ENCODE measurements at regions not wholly inside any gene's neighbourhood (a gene's known extent, or its start where the extent isn't known, plus 50 kb on each side); places are given as distances from the start of the nearest gene placed in this dataset.

DNA sequence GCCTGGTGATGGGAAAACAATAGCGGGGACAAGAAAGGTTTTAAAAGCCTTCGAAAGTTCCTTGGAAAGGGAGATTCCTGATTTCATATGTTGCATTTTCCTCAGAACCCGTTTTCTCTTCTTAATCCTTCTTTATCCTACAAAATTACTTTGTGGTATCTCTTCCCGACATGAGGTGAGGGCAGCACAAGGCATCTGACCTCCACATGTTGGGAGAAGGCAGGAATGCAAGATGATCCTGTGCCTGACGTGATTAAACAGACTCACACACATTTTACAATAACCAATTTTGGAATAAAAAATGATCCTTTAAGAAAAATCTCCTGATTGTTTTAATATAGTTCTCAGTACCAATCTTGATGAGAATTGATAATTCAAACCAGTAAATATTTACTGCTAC is 153.3 kb upstream of the MKLN1 start:
- WGBS: 96% methylated on average over 5 of the region's 5 CpGs
- no peaks in the 10 kb centered on the region for H3K9me3 ChIP-seq (ENCODE audit: control insufficient read depth in 2 of 2, insufficient read depth in 1 of 2, low read length in 1 of 2)

DNA sequence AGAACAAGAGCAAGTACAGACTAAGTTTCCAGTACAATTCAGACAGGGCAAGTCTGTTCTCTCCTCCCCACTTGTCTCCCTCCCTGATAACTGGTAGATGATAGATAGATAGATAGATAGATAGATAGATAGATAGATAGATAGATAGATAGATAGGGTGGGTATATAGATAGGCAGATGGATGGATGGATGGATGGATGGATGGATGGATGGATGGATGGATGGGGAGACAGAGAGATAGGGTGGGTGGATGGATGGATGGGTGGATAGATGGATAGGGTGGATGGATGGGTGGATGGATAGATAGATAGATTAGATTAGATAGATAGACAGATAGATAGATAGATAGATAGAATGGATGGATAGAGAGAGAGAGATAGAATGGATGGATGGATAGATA is 152.8 kb upstream of the MKLN1 start:
- no peaks in the 10 kb centered on the region for H3K4me1 ChIP-seq (ENCODE audit: control insufficient read depth in 2 of 2, insufficient read depth in 2 of 2, low read length in 2 of 2)
- H3K27me3 ChIP-seq (ENCODE audit: control insufficient read depth in 2 of 2, insufficient read depth in 1 of 2, low read length in 1 of 2): no peaks in the 10 kb centered on the region
- H3K4me3 ChIP-seq (ENCODE audit: low read length in 2 of 2): no peak overlapping the region
- H3K36me3 ChIP-seq (ENCODE audit: control insufficient read depth in 2 of 2, insufficient read depth in 2 of 2, low read length in 1 of 2): no peaks in the 10 kb centered on the region
- H3K9me3 ChIP-seq (ENCODE audit: control insufficient read depth in 2 of 2, insufficient read depth in 1 of 2, low read length in 1 of 2): no peaks in the 10 kb centered on the region
- no peak overlapping the region for H3K27ac ChIP-seq (ENCODE audit: low read depth in 1 of 2, low read length in 1 of 2)
- no peak for DNase-seq (ENCODE audit: low read depth in 6 of 9, low spot score in 9 of 9)

More for the DNA sequence above, 153.3 kb upstream of the MKLN1 start:
- DNase-seq (ENCODE audit: low read depth in 6 of 9, low spot score in 9 of 9): no peak
- H3K27me3 ChIP-seq (ENCODE audit: control insufficient read depth in 2 of 2, insufficient read depth in 1 of 2, low read length in 1 of 2): no peaks in the 10 kb centered on the region
- no peak overlapping the region for H3K27ac ChIP-seq (ENCODE audit: low read depth in 1 of 2, low read length in 1 of 2)
- no peak overlapping the region for H3K4me3 ChIP-seq (ENCODE audit: low read length in 2 of 2)
- H3K4me1 ChIP-seq (ENCODE audit: control insufficient read depth in 2 of 2, insufficient read depth in 2 of 2, low read length in 2 of 2): no peaks in the 10 kb centered on the region
- H3K36me3 ChIP-seq (ENCODE audit: control insufficient read depth in 2 of 2, insufficient read depth in 2 of 2, low read length in 1 of 2): no peaks in the 10 kb centered on the region

DNA sequence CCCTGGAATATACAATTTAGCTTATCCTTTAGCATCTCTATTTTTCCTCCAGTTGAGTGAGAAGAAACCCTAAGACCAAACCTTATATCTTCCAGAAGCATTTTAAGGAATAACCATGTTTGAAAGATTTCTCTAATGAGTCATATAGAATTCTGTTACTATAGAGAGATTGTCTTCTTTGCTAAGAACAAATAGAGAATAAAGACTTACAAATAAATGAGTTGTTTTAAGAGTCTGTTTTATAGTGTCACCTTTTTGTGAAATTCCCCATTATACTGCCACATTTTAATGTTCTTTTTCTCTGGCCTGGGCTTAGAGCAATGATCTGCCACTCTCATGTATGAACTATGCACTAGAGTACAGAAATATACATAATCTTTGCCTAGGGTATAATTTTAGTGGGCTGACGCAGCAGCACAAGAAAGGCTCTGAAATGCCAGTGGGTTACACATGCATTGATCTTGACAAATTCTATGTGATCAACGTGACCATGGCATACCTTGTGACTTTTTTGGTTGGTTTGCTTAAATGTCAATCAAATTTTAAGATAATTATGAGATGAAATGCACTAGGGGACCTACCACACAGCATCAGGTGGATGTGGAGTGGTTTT is 145.1 kb upstream of the MKLN1 start:
- no peaks in the 10 kb centered on the region for H3K36me3 ChIP-seq (ENCODE audit: control insufficient read depth in 2 of 2, insufficient read depth in 2 of 2, low read length in 1 of 2)
- H3K27me3 ChIP-seq (ENCODE audit: control insufficient read depth in 2 of 2, insufficient read depth in 1 of 2, low read length in 1 of 2): no peaks in the 10 kb centered on the region
- peaks cover 0 to 3% of the 10 kb centered on the region in 2 donors for H3K4me1 ChIP-seq (ENCODE audit: control insufficient read depth in 2 of 2, insufficient read depth in 2 of 2, low read length in 2 of 2)
- no peak for DNase-seq (ENCODE audit: low read depth in 6 of 9, low spot score in 9 of 9)
- no peaks in the 10 kb centered on the region for H3K9me3 ChIP-seq (ENCODE audit: control insufficient read depth in 2 of 2, insufficient read depth in 1 of 2, low read length in 1 of 2)
- no peak overlapping the region for H3K4me3 ChIP-seq (ENCODE audit: low read length in 2 of 2)
- H3K27ac ChIP-seq (ENCODE audit: low read depth in 1 of 2, low read length in 1 of 2): no peak overlapping the region
- WGBS: 96% methylated on average over 2 of the region's 2 CpGs

DNA sequence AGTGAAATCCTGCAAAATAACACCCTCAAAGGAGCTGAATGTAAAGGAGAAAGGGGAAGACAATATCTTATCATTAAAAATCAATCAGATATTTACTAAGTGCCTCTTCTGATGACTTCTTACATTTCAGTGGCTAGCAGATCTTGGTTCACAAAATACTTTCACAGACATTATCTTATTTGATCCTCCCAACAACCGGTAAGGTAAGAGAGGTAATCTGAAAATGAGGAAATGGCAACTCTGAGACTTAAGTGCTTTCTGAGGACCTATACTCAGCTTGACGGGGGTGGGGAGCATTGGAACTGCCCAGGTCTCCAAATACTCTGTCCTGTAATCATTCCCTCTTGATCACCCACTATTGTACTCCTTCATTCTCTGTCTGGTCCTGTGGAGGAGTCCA is 144.6 kb upstream of the MKLN1 start:
- H3K27me3 ChIP-seq (ENCODE audit: control insufficient read depth in 2 of 2, insufficient read depth in 1 of 2, low read length in 1 of 2): no peaks in the 10 kb centered on the region
- no peaks in the 10 kb centered on the region for H3K9me3 ChIP-seq (ENCODE audit: control insufficient read depth in 2 of 2, insufficient read depth in 1 of 2, low read length in 1 of 2)
- H3K27ac ChIP-seq (ENCODE audit: low read depth in 1 of 2, low read length in 1 of 2): no peak overlapping the region
- H3K4me1 ChIP-seq (ENCODE audit: control insufficient read depth in 2 of 2, insufficient read depth in 2 of 2, low read length in 2 of 2): peaks cover 0 to 3% of the 10 kb centered on the region in 2 donors
- no peak overlapping the region for H3K4me3 ChIP-seq (ENCODE audit: low read length in 2 of 2)
- 71% methylated on average over 2 of the region's 2 CpGs for WGBS
- no peak for DNase-seq (ENCODE audit: low read depth in 6 of 9, low spot score in 9 of 9)
- no peaks in the 10 kb centered on the region for H3K36me3 ChIP-seq (ENCODE audit: control insufficient read depth in 2 of 2, insufficient read depth in 2 of 2, low read length in 1 of 2)

DNA sequence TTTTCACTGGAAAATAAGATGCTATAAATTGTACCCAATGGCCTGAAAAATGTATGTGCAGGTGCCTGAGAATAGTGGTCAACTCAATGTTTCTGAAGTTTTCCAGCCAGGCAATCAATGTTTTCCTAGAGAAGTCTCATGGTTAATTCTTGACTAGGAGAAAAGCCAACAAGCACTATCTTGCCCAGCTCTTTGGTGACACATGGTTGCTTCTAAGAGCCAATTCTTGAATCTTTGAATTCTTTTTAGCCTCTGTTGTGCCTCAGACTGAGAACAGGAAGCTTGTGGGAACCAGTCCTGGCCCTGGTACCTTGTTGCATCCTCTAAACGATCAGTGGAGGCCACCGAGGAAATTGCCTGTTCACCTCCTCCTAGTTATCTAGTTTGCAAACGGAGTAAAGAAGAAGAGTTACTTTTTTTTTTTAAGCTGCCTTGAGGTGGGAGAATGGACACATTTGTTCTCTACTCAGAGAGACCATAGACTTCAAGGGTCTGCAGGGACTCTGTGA is 144.0 kb upstream of the MKLN1 start:
- peak in 2 of 9 donors; percentile 4 to 30 for DNase-seq (ENCODE audit: low read depth in 6 of 9, low spot score in 9 of 9)
- Histone ChIP-seq H3K27ac (ENCODE audit: low read depth in 1 of 2, low read length in 1 of 2) (no peak overlapping the region), H3K9me3 (ENCODE audit: control insufficient read depth in 2 of 2, insufficient read depth in 1 of 2, low read length in 1 of 2) (no peaks in the 10 kb centered on the region), H3K4me1 (ENCODE audit: control insufficient read depth in 2 of 2, insufficient read depth in 2 of 2, low read length in 2 of 2) (peaks cover 0 to 6% of the 10 kb centered on the region in 2 donors), H3K4me3 (ENCODE audit: low read length in 2 of 2) (no peak overlapping the region), H3K27me3 (ENCODE audit: control insufficient read depth in 2 of 2, insufficient read depth in 1 of 2, low read length in 1 of 2) (no peaks in the 10 kb centered on the region), H3K36me3 (ENCODE audit: control insufficient read depth in 2 of 2, insufficient read depth in 2 of 2, low read length in 1 of 2) (no peaks in the 10 kb centered on the region)
- WGBS: 10% methylated on average over 3 of the region's 3 CpGs

DNA sequence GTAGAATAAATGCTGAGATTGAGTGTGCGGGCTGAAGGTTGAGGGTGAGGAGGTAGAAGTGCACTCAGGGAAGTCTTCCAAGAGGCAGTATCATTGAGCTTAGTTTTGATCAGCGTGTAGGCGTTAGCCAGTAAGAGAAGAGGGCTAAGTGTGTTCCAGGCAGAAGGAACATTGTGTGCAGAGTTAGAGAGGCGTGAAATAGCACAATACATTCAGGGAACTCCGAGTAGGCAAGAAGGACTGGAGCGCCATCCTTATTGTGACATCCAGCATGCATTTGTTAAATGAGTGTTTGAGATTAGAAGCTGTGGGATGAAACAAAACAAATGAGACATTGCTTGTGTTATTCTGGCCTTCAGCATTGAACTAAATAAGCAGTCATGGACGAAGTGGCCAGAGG is 140.9 kb upstream of the MKLN1 start:
- Histone ChIP-seq H3K27me3 (ENCODE audit: control insufficient read depth in 2 of 2, insufficient read depth in 1 of 2, low read length in 1 of 2) (peaks cover 0 to 2% of the 10 kb centered on the region in 2 donors), H3K4me3 (ENCODE audit: low read length in 2 of 2) (no peak overlapping the region), H3K36me3 (ENCODE audit: control insufficient read depth in 2 of 2, insufficient read depth in 2 of 2, low read length in 1 of 2) (no peaks in the 10 kb centered on the region), H3K4me1 (ENCODE audit: control insufficient read depth in 2 of 2, insufficient read depth in 2 of 2, low read length in 2 of 2) (peaks cover 0 to 6% of the 10 kb centered on the region in 2 donors), H3K9me3 (ENCODE audit: control insufficient read depth in 2 of 2, insufficient read depth in 1 of 2, low read length in 1 of 2) (no peaks in the 10 kb centered on the region), H3K27ac (ENCODE audit: low read depth in 1 of 2, low read length in 1 of 2) (no peak overlapping the region)
- DNase-seq (ENCODE audit: low read depth in 6 of 9, low spot score in 9 of 9): no peak
- 97% methylated on average over 7 of the region's 7 CpGs for WGBS

DNA sequence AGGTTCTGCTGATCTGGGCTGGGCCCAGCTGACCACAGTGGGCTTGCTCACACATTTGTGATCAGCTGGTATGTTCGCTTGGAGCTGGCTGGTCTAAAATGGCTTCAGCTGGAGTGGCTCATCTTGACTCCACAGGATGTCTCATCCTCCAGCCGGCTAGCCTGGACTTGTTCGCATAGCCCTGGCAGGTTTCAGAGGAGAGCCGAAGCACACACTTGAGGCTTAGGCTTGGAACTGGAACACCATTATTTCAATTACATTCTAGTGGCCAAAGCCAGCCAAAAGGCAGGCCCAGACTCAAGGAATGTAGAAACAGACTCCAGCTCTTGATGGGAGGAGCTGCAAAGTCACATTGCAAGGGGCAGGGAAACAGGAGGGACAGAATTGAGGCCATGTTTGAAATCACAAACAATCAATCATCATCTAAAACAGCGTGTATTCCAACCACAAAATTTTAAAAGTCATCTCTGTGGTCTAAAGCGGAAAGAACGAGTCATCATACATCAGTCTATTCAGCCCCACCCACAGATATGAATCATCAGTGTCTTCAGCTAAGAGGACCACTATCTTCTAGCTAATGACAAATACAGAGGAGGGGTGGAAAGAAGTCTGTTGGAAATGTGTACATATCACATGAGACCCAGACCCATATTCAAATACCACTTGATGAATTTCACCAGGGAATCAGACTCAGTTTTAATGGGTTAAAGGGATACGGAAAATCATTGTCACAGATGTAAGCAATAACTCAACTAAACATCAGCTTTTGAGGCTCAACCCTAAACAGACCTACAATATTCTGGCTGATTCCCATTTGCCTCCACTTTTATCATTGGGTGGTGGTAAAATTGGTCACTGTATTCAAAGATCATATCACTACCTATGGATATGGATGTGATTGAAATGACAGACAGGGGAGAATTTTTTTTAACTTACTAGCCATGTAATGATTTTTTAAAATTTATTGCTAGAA is 139.0 kb upstream of the MKLN1 start:
- peak in 3 of 9 donors; percentile 9 to 39 (median 16) for DNase-seq (ENCODE audit: low read depth in 6 of 9, low spot score in 9 of 9)
- Histone ChIP-seq H3K27me3 (ENCODE audit: control insufficient read depth in 2 of 2, insufficient read depth in 1 of 2, low read length in 1 of 2) (peaks cover 0 to 2% of the 10 kb centered on the region in 2 donors), H3K27ac (ENCODE audit: low read depth in 1 of 2, low read length in 1 of 2) (no peak overlapping the region), H3K36me3 (ENCODE audit: control insufficient read depth in 2 of 2, insufficient read depth in 2 of 2, low read length in 1 of 2) (no peaks in the 10 kb centered on the region), H3K4me3 (ENCODE audit: low read length in 2 of 2) (no peak overlapping the region), H3K9me3 (ENCODE audit: control insufficient read depth in 2 of 2, insufficient read depth in 1 of 2, low read length in 1 of 2) (no peaks in the 10 kb centered on the region), H3K4me1 (ENCODE audit: control insufficient read depth in 2 of 2, insufficient read depth in 2 of 2, low read length in 2 of 2) (peaks cover 0 to 4% of the 10 kb centered on the region in 2 donors)
- WGBS: 65% methylated on average over 8 of the region's 8 CpGs

DNA sequence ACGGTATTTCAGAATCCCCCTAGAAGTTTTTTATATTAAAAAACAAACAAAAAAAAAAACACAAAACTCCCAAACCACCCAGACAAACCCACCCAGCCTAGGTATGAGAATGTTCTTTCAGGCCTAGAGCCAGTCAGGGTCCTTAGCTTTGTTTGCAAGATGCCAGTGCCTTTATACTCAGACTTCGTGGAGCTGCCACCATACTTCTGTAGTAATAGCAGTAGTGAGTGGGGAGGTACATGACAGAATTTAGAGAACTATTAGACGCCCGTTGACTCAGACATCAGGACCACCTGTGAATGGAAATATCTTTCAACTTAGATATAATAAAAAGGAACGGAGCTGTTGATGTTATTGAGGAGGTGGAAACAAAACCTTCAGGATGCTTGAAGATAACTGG is 138.2 kb upstream of the MKLN1 start:
- no peak overlapping the region for H3K4me3 ChIP-seq (ENCODE audit: low read length in 2 of 2)
- H3K9me3 ChIP-seq (ENCODE audit: control insufficient read depth in 2 of 2, insufficient read depth in 1 of 2, low read length in 1 of 2): no peaks in the 10 kb centered on the region
- H3K4me1 ChIP-seq (ENCODE audit: control insufficient read depth in 2 of 2, insufficient read depth in 2 of 2, low read length in 2 of 2): peaks cover 0 to 3% of the 10 kb centered on the region in 2 donors
- WGBS: 92% methylated on average over 5 of the region's 5 CpGs
- no peaks in the 10 kb centered on the region for H3K36me3 ChIP-seq (ENCODE audit: control insufficient read depth in 2 of 2, insufficient read depth in 2 of 2, low read length in 1 of 2)
- no peak overlapping the region for H3K27ac ChIP-seq (ENCODE audit: low read depth in 1 of 2, low read length in 1 of 2)
- DNase-seq (ENCODE audit: low read depth in 6 of 9, low spot score in 9 of 9): no peak
- peaks cover 0 to 2% of the 10 kb centered on the region in 2 donors for H3K27me3 ChIP-seq (ENCODE audit: control insufficient read depth in 2 of 2, insufficient read depth in 1 of 2, low read length in 1 of 2)

DNA sequence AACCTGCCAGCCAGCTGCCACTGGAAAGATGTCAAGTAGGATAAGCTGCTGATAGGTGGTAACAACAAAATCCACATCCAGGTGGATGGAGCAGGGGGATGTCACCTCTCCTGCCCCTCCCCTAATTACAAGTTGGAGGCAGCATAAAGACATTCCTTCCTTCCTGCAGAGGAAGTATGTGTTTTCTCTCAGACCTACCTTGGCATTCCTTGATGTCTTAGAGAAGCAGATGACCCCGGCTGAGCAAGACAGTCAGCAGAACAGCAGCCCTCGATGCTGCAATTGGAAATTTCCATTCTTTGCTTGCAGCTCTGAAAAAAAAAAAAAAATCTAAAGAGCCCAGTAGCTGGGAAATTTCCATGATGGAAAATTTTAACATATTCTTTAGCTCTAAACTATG is 137.5 kb upstream of the MKLN1 start:
- Histone ChIP-seq H3K27me3 (ENCODE audit: control insufficient read depth in 2 of 2, insufficient read depth in 1 of 2, low read length in 1 of 2) (peaks cover 0 to 2% of the 10 kb centered on the region in 2 donors), H3K27ac (ENCODE audit: low read depth in 1 of 2, low read length in 1 of 2) (no peak overlapping the region), H3K36me3 (ENCODE audit: control insufficient read depth in 2 of 2, insufficient read depth in 2 of 2, low read length in 1 of 2) (no peaks in the 10 kb centered on the region), H3K9me3 (ENCODE audit: control insufficient read depth in 2 of 2, insufficient read depth in 1 of 2, low read length in 1 of 2) (no peaks in the 10 kb centered on the region), H3K4me1 (ENCODE audit: control insufficient read depth in 2 of 2, insufficient read depth in 2 of 2, low read length in 2 of 2) (peaks cover 0 to 3% of the 10 kb centered on the region in 2 donors), H3K4me3 (ENCODE audit: low read length in 2 of 2) (no peak overlapping the region)
- DNase-seq (ENCODE audit: low read depth in 6 of 9, low spot score in 9 of 9): no peak
- 61% methylated on average over 2 of the region's 2 CpGs for WGBS
